ENCODE measurements at regions not wholly inside any gene's neighbourhood (a gene's known extent, or its start where the extent isn't known, plus 50 kb on each side); places are given as distances from the start of the nearest gene placed in this dataset.

GRCh38 chr2:194077366-194077765 lies 1579.7 kb upstream of the SLC39A10 start:
- ATAC-seq = no peak
- TF ChIP-seq CTCF (IDR thresholded peaks at IDR 0.05) = no peak
- no peak for TF ChIP-seq PREB (CRISPR knock-in tag; IDR thresholded peaks at IDR 0.05; ENCODE audit: borderline replicate concordance)
- TF ChIP-seq ZNF219 (CRISPR knock-in tag; IDR thresholded peaks at IDR 0.05; ENCODE audit: borderline replicate concordance) = no peak
- no peak for TF ChIP-seq ZNF512 (CRISPR knock-in tag; IDR thresholded peaks at IDR 0.05; ENCODE audit: borderline replicate concordance)
- TF ChIP-seq RELA (CRISPR knock-in tag; IDR thresholded peaks at IDR 0.05; ENCODE audit: borderline replicate concordance) = no peak
- POLR2A ChIA-PET = no interaction called here
- Mint-ChIP-seq H3K27me3 (ENCODE audit: low read depth) (no peaks in the 10 kb centered on the region; the same call in 1 of the 2 replicates), H3K27ac (no peak overlapping the region), H3K36me3 (no peaks in the 10 kb centered on the region), H3K9me3 (peaks cover 6% of the 10 kb centered on the region), H3K4me1 (no peaks in the 10 kb centered on the region), H3K4me3 (no peak overlapping the region)
- DNase-seq (ENCODE audit: low spot score) = no peak
- CTCF ChIA-PET = no interaction called here

- no peak overlapping the region for H3K4me3 Mint-ChIP-seq
These were observed 1594.6 kb upstream of the SLC39A10 start for GRCh38 chr2:194062401-194062800.

More at GRCh38 chr2:194062401-194062800, 1594.6 kb upstream of the SLC39A10 start:
- Mint-ChIP-seq H3K27me3 (ENCODE audit: low read depth) (no peaks in the 10 kb centered on the region), H3K27ac (no peak overlapping the region), H3K4me1 (no peaks in the 10 kb centered on the region), H3K9me3 (peaks cover 9% of the 10 kb centered on the region), H3K36me3 (0 out of 2 replicates have a peak, but pooled peaks cover 4% of the 10 kb centered on the region)
- DNase-seq (ENCODE audit: low spot score) (no peak), ATAC-seq (no peak)
- TF ChIP-seq SP1 (CRISPR knock-in tag; conservative IDR thresholded peaks at IDR 0.05) (no peak), RORB (CRISPR knock-in tag; IDR thresholded peaks at IDR 0.05) (no peak), FOXP4 (CRISPR knock-in tag; IDR thresholded peaks at IDR 0.05) (no peak), MLX (CRISPR knock-in tag; IDR thresholded peaks at IDR 0.05) (no peak), E2F1 (CRISPR knock-in tag; IDR thresholded peaks at IDR 0.05) (no peak), ESRRA (CRISPR knock-in tag; IDR thresholded peaks at IDR 0.05; ENCODE audit: borderline replicate concordance) (no peak), JAZF1 (CRISPR knock-in tag; IDR thresholded peaks at IDR 0.05) (no peak), GABPB1 (CRISPR knock-in tag; IDR thresholded peaks at IDR 0.05) (no peak), FOXK1 (CRISPR knock-in tag; IDR thresholded peaks at IDR 0.05) (no peak), MXD4 (CRISPR knock-in tag; IDR thresholded peaks at IDR 0.05; ENCODE audit: borderline replicate concordance) (no peak), FOXJ3 (CRISPR knock-in tag; IDR thresholded peaks at IDR 0.05; ENCODE audit: borderline replicate concordance) (no peak), EMX1 (CRISPR knock-in tag; IDR thresholded peaks at IDR 0.05) (no peak), NFE2L1 (CRISPR knock-in tag; IDR thresholded peaks at IDR 0.05) (no peak), ZNF317 (CRISPR knock-in tag; IDR thresholded peaks at IDR 0.05; ENCODE audit: borderline replicate concordance, low read depth) (no peak), HMGA2 (CRISPR knock-in tag; IDR thresholded peaks at IDR 0.05) (no peak), STAT6 (CRISPR knock-in tag; conservative IDR thresholded peaks at IDR 0.05; ENCODE audit: low read depth) (no peak), SMAD4 (CRISPR knock-in tag; IDR thresholded peaks at IDR 0.05) (no peak), E2F5 (CRISPR knock-in tag; IDR thresholded peaks at IDR 0.05) (no peak)
- ChIA-PET CTCF (no interaction called here), POLR2A (no interaction called here)

All from WTC11 (cell line).